Endothelial cell of umbilical vein (primary cell): ENCODE measurements at regions not wholly inside any gene's neighbourhood (a gene's known extent, or its start where the extent isn't known, plus 50 kb on each side); places are given as distances from the start of the nearest gene placed in this dataset.

Source experiments
- CTCF ChIP-seq, 2 donors: IDR thresholded peaks; 1 replicate in 1 of 2; 2 replicates in 1 of 2; pipeline ENCODE4 v1.5.1; 2011; ENCODE audit warnings: low read length in 2 of 2, mild to moderate bottlenecking in 2 of 2, moderate library complexity in 2 of 2, control low read depth in 1 of 2, inconsistent platforms in 1 of 2, low read depth in 1 of 2; ENCODE audit not compliant: insufficient read depth in 1 of 2; ENCODE audit errors: extremely low read depth in 1 of 2
- EZH2 ChIP-seq: IDR thresholded peaks from 2 replicates; pipeline ENCODE4 v1.6.1; 2012; ENCODE audit warnings: borderline replicate concordance, low read depth, mild to moderate bottlenecking, moderate library complexity, low read length, inconsistent platforms; ENCODE audit not compliant: severe bottlenecking
- FOS ChIP-seq: IDR thresholded peaks from 2 replicates; pipeline ENCODE4 v1.6.1; 2011; ENCODE audit warnings: mild to moderate bottlenecking, low read length, moderate library complexity, borderline replicate concordance; ENCODE audit not compliant: insufficient read depth
- GATA2 ChIP-seq: IDR thresholded peaks from 2 replicates; pipeline ENCODE4 v1.7.0; 2011; ENCODE audit warnings: low read depth, mild to moderate bottlenecking, moderate library complexity, mixed read lengths, low read length; ENCODE audit not compliant: insufficient read length, insufficient read depth
- MAX ChIP-seq: IDR thresholded peaks from 2 replicates; pipeline ENCODE4 v1.6.1; 2011; ENCODE audit not compliant: insufficient read depth, insufficient read length
- MYC ChIP-seq: IDR thresholded peaks from one replicate; pipeline ENCODE4 v1.6.1; 2011; ENCODE audit warnings: mild to moderate bottlenecking, low read depth, low read length
- POLR2A ChIP-seq: IDR thresholded peaks from 2 replicates; pipeline ENCODE4 v1.6.1; 2012; ENCODE audit warnings: low read depth, mild to moderate bottlenecking, control low read depth, low read length
- POLR2AphosphoS5 ChIP-seq: IDR thresholded peaks from 2 replicates; pipeline ENCODE4 v1.6.1; 2012; ENCODE audit warnings: low read depth, mild to moderate bottlenecking, control low read depth, low read length, moderate library complexity; ENCODE audit not compliant: insufficient read depth

- no peak for TF ChIP-seq POLR2AphosphoS5
- TF ChIP-seq CTCF (IDR thresholded peaks at IDR 0.05; ENCODE audit: extremely low read depth in 1 of 2, insufficient read depth in 1 of 2, low read depth in 1 of 2, low read length in 2 of 2), result no peak
- TF ChIP-seq MAX, result no peak
- no peak for TF ChIP-seq MYC
- TF ChIP-seq FOS, result no peak
- TF ChIP-seq POLR2A, result no peak
- no peak for TF ChIP-seq EZH2
- TF ChIP-seq GATA2, result no peak
These were observed 668.4 kb upstream of the FBXO33 start for GRCh38 chr14:40100544-40101196.
